ENCODE measurements at regions not wholly inside any gene's neighbourhood (a gene's known extent, or its start where the extent isn't known, plus 50 kb on each side); places are given as distances from the start of the nearest gene placed in this dataset.

- H3K4me1 ChIP-seq (ENCODE audit: control insufficient read depth in 1 of 2, insufficient read depth in 2 of 2, low read depth in 1 of 2, low read length in 1 of 2), result no peaks in the 10 kb centered on the region
- no peaks in the 10 kb centered on the region for H3K27me3 ChIP-seq (ENCODE audit: insufficient read depth)
- no peaks in the 10 kb centered on the region for H3K36me3 ChIP-seq (replicated peaks in 1 of 2; ENCODE audit: control insufficient read depth in 1 of 2, insufficient read depth in 2 of 2, low read length in 1 of 2)
- H3K9me2 ChIP-seq, result no peaks in the 10 kb centered on the region
- no peaks in the 10 kb centered on the region for H3F3A ChIP-seq (replicated peaks; ENCODE audit: insufficient read depth)
- H3K27ac ChIP-seq (ENCODE audit: low read depth in 2 of 2, low read length in 1 of 2), result no peak overlapping the region
- no peak overlapping the region for H3K4me3 ChIP-seq (ENCODE audit: low read depth in 2 of 2, low read length in 1 of 2)
- H3K79me2 ChIP-seq (ENCODE audit: insufficient read depth), result no peaks in the 10 kb centered on the region
- DNase-seq, result no peak
- 7% methylated on average over 1 of the region's 1 CpG for WGBS (ENCODE audit: low lambda C conversion rate)
- no peak for TF ChIP-seq ELF1 (IDR thresholded peaks at IDR 0.05)
- no peak for TF ChIP-seq FOXM1 (IDR thresholded peaks at IDR 0.05; ENCODE audit: low read depth)
- no peak for TF ChIP-seq MEF2A (IDR thresholded peaks at IDR 0.05; ENCODE audit: borderline replicate concordance, low read depth)
- no peak for TF ChIP-seq EZH2phosphoT487 (IDR thresholded peaks at IDR 0.05; ENCODE audit: borderline replicate concordance, low read depth)
- TF ChIP-seq EP300 (IDR thresholded peaks at IDR 0.05; ENCODE audit: borderline replicate concordance in 1 of 2, low read depth in 1 of 2, low read length in 1 of 2), result no peak
- TF ChIP-seq, protein P1, sequence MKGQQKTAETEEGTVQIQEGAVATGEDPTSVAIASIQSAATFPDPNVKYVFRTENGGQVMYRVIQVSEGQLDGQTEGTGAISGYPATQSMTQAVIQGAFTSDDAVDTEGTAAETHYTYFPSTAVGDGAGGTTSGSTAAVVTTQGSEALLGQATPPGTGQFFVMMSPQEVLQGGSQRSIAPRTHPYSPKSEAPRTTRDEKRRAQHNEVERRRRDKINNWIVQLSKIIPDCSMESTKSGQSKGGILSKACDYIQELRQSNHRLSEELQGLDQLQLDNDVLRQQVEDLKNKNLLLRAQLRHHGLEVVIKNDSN (IDR thresholded peaks at IDR 0.05; ENCODE audit: borderline replicate concordance, low read depth), result no peak
- TF ChIP-seq, protein P2, sequence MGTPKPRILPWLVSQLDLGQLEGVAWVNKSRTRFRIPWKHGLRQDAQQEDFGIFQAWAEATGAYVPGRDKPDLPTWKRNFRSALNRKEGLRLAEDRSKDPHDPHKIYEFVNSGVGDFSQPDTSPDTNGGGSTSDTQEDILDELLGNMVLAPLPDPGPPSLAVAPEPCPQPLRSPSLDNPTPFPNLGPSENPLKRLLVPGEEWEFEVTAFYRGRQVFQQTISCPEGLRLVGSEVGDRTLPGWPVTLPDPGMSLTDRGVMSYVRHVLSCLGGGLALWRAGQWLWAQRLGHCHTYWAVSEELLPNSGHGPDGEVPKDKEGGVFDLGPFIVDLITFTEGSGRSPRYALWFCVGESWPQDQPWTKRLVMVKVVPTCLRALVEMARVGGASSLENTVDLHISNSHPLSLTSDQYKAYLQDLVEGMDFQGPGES (IDR thresholded peaks at IDR 0.05; ENCODE audit: low read depth, low read length), result no peak
- no peak for TF ChIP-seq FOSL2 (IDR thresholded peaks at IDR 0.05; ENCODE audit: borderline replicate concordance, low read depth)
- TF ChIP-seq TEAD4 (IDR thresholded peaks at IDR 0.05; ENCODE audit: borderline replicate concordance, insufficient read depth), result no peak
- no peak for TF ChIP-seq TCF12 (IDR thresholded peaks at IDR 0.05)
- H2AFZ ChIP-seq (ENCODE audit: low read depth), result no peak overlapping the region
- CTCF ChIA-PET, result no interaction called here
- H3K4me2 ChIP-seq, result no peak overlapping the region
- no peak overlapping the region for H3K9ac ChIP-seq
- no peaks in the 10 kb centered on the region for H4K20me1 ChIP-seq (ENCODE audit: insufficient read depth)
- no peaks in the 10 kb centered on the region for H3K9me3 ChIP-seq
- POLR2A ChIA-PET, result no interaction called here
These were observed 184.3 kb downstream of the C11orf87 start for GRCh38 chr11:109606256-109606655.

DNA sequence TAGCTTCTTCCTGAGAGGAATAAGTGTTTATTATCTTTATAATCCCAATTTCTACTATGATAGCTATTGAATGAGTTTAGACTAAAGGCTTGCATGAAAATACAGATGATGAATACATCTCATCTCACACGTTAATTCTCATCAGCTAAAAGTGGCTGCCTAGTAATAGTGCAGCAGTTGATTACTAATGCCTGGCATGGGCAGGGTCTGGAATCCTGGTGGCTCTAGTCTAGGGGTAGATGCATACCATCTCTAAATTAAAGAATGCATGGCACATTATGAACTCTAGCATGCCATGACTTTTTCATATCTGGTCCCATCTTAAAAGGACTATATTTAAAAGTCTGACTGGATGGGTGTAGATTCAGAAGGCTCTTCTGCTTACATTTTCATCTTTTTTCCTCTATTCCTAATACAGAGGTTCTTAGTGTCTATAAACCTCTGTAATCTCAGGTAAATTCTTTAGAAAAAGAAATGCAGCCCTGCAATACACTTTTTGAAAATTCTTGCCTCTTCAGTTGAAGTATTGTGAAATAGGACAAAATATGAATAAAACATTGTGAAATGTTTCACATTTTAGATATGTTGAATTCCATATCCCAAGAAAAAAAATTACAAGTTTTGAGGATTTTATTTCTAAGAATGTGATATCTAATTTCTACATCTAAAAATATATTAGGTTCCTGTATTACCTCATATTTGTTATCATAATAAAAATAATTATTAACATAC, 187.6 kb downstream of the C11orf87 start:
- Histone ChIP-seq H3K4me2 (no peak overlapping the region), H3K4me3 (ENCODE audit: low read depth in 2 of 2, low read length in 1 of 2) (no peak overlapping the region), H3K27me3 (ENCODE audit: insufficient read depth) (no peaks in the 10 kb centered on the region), H3K9me3 (no peaks in the 10 kb centered on the region), H3K4me1 (ENCODE audit: control insufficient read depth in 1 of 2, insufficient read depth in 2 of 2, low read depth in 1 of 2, low read length in 1 of 2) (no peaks in the 10 kb centered on the region), H4K20me1 (ENCODE audit: insufficient read depth) (no peaks in the 10 kb centered on the region), H3K36me3 (replicated peaks in 1 of 2; ENCODE audit: control insufficient read depth in 1 of 2, insufficient read depth in 2 of 2, low read length in 1 of 2) (no peaks in the 10 kb centered on the region), H3F3A (replicated peaks; ENCODE audit: insufficient read depth) (no peaks in the 10 kb centered on the region), H2AFZ (ENCODE audit: low read depth) (no peak overlapping the region), H3K9ac (no peak overlapping the region), H3K27ac (ENCODE audit: low read depth in 2 of 2, low read length in 1 of 2) (no peak overlapping the region), H3K9me2 (no peaks in the 10 kb centered on the region), H3K79me2 (ENCODE audit: insufficient read depth) (no peaks in the 10 kb centered on the region)
- ChIA-PET CTCF (no interaction called here), POLR2A (no interaction called here)
- WGBS (ENCODE audit: low lambda C conversion rate), result 35% methylated on average over 1 of the region's 1 CpG
- no peak for DNase-seq
- TF ChIP-seq EZH2phosphoT487 (IDR thresholded peaks at IDR 0.05; ENCODE audit: borderline replicate concordance, low read depth) (no peak), SIN3A (IDR thresholded peaks at IDR 0.05; ENCODE audit: borderline replicate concordance, low read depth, low read length) (no peak), RXRA (IDR thresholded peaks at IDR 0.05; ENCODE audit: borderline replicate concordance, low read depth) (no peak), TAF1 (IDR thresholded peaks at IDR 0.05; ENCODE audit: borderline replicate concordance, low read depth, low read length) (no peak), SMC3 (IDR thresholded peaks at IDR 0.05; ENCODE audit: low read depth, low read length) (no peak), CHD2 (IDR thresholded peaks at IDR 0.05; ENCODE audit: low read length, partially characterized antibody) (no peak), MAX (IDR thresholded peaks at IDR 0.05; ENCODE audit: low read depth) (no peak), FOXM1 (IDR thresholded peaks at IDR 0.05; ENCODE audit: low read depth) (no peak), TCF12 (IDR thresholded peaks at IDR 0.05) (no peak)
- TF ChIP-seq, protein P3, sequence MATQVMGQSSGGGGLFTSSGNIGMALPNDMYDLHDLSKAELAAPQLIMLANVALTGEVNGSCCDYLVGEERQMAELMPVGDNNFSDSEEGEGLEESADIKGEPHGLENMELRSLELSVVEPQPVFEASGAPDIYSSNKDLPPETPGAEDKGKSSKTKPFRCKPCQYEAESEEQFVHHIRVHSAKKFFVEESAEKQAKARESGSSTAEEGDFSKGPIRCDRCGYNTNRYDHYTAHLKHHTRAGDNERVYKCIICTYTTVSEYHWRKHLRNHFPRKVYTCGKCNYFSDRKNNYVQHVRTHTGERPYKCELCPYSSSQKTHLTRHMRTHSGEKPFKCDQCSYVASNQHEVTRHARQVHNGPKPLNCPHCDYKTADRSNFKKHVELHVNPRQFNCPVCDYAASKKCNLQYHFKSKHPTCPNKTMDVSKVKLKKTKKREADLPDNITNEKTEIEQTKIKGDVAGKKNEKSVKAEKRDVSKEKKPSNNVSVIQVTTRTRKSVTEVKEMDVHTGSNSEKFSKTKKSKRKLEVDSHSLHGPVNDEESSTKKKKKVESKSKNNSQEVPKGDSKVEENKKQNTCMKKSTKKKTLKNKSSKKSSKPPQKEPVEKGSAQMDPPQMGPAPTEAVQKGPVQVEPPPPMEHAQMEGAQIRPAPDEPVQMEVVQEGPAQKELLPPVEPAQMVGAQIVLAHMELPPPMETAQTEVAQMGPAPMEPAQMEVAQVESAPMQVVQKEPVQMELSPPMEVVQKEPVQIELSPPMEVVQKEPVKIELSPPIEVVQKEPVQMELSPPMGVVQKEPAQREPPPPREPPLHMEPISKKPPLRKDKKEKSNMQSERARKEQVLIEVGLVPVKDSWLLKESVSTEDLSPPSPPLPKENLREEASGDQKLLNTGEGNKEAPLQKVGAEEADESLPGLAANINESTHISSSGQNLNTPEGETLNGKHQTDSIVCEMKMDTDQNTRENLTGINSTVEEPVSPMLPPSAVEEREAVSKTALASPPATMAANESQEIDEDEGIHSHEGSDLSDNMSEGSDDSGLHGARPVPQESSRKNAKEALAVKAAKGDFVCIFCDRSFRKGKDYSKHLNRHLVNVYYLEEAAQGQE (IDR thresholded peaks at IDR 0.05; ENCODE audit: low read depth, low read length), result no peak
- TF ChIP-seq, protein P4, sequence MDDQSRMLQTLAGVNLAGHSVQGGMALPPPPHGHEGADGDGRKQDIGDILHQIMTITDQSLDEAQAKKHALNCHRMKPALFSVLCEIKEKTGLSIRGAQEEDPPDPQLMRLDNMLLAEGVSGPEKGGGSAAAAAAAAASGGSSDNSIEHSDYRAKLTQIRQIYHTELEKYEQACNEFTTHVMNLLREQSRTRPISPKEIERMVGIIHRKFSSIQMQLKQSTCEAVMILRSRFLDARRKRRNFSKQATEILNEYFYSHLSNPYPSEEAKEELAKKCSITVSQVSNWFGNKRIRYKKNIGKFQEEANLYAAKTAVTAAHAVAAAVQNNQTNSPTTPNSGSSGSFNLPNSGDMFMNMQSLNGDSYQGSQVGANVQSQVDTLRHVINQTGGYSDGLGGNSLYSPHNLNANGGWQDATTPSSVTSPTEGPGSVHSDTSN (IDR thresholded peaks at IDR 0.05), result no peak

Measured in SK-N-SH (cell line).